Right kidney (tissue), 1 donor: ENCODE measurements at regions not wholly inside any gene's neighbourhood (a gene's known extent, or its start where the extent isn't known, plus 50 kb on each side); places are given as distances from the start of the nearest gene placed in this dataset.

ENCODE experiments used
- DNase-seq: peaks from one replicate; pipeline ENCODE4 v3.0.0-alpha.2; 2016

- no peak for DNase-seq
Measured at GRCh38 chr15:97652041-97652440, 308.5 kb upstream of the ARRDC4 start.

- peak; percentile 69 for DNase-seq
Measured at GRCh38 chr15:97652700-97653167, 307.8 kb upstream of the ARRDC4 start.

GRCh38 chr15:97653896-97654295 lies 306.6 kb upstream of the ARRDC4 start:
- no peak for DNase-seq

- DNase-seq: peak; percentile 5
Measured at GRCh38 chr15:97654481-97655076, 305.9 kb upstream of the ARRDC4 start.

GRCh38 chr15:97661796-97662195 lies 298.7 kb upstream of the ARRDC4 start:
- no peak for DNase-seq

- DNase-seq: no peak
Measured at GRCh38 chr15:97672586-97672985, 287.9 kb upstream of the ARRDC4 start.

GRCh38 chr15:97678656-97679055 lies 281.8 kb upstream of the ARRDC4 start:
- DNase-seq: no peak

GRCh38 chr15:97679106-97679688 lies 281.3 kb upstream of the ARRDC4 start:
- no peak for DNase-seq

GRCh38 chr15:97680606-97681220 lies 279.8 kb upstream of the ARRDC4 start:
- DNase-seq: no peak

GRCh38 chr15:97683831-97684230 lies 276.7 kb upstream of the ARRDC4 start:
- no peak for DNase-seq

- no peak for DNase-seq
Measured at GRCh38 chr15:97684249-97684648, 276.3 kb upstream of the ARRDC4 start.

- DNase-seq: no peak
Measured at GRCh38 chr15:97686324-97686723, 274.2 kb upstream of the ARRDC4 start.

GRCh38 chr15:97687654-97688053 lies 272.8 kb upstream of the ARRDC4 start:
- DNase-seq: no peak

GRCh38 chr15:97688177-97688576 lies 272.3 kb upstream of the ARRDC4 start:
- no peak for DNase-seq

GRCh38 chr15:97688886-97689285 lies 271.6 kb upstream of the ARRDC4 start:
- DNase-seq: no peak

GRCh38 chr15:97691078-97691477 lies 269.4 kb upstream of the ARRDC4 start:
- no peak for DNase-seq

- DNase-seq: no peak
Measured at GRCh38 chr15:97691799-97692198, 268.7 kb upstream of the ARRDC4 start.

GRCh38 chr15:97692301-97693015 lies 268.0 kb upstream of the ARRDC4 start:
- no peak for DNase-seq

GRCh38 chr15:97694456-97694855 lies 266.0 kb upstream of the ARRDC4 start:
- no peak for DNase-seq

- DNase-seq: no peak
Measured at GRCh38 chr15:97703400-97703799, 257.1 kb upstream of the ARRDC4 start.

- DNase-seq: no peak
Measured at GRCh38 chr15:97706059-97706458, 254.4 kb upstream of the ARRDC4 start.

GRCh38 chr15:97708252-97708651 lies 252.3 kb upstream of the ARRDC4 start:
- no peak for DNase-seq

- DNase-seq: no peak
Measured at GRCh38 chr15:97712530-97712929, 248.0 kb upstream of the ARRDC4 start.
